Right renal pelvis (tissue), 4 donors: ENCODE measurements at regions not wholly inside any gene's neighbourhood (a gene's known extent, or its start where the extent isn't known, plus 50 kb on each side); places are given as distances from the start of the nearest gene placed in this dataset.

Experiments used
- DNase-seq, 4 donors: peaks; one replicate each; pipeline ENCODE4 v3.0.0-alpha.2; 2013; ENCODE audit warnings: low read depth in 4 of 4, low spot score in 3 of 4, missing footprints in 1 of 4

- DNase-seq, result no peak
Observed at GRCh38 chr12:66045506-66045905, 85.0 kb downstream of the LLPH start.

GRCh38 chr12:66044731-66045130, 85.8 kb downstream of the LLPH start:
- no peak for DNase-seq

GRCh38 chr12:66043035-66043434, 87.5 kb downstream of the LLPH start:
- no peak for DNase-seq

GRCh38 chr12:66041651-66042363, 88.7 kb downstream of the LLPH start:
- DNase-seq, result no peak

GRCh38 chr12:66036317-66036716, 94.2 kb downstream of the LLPH start:
- DNase-seq, result no peak

- DNase-seq, result no peak
Observed at GRCh38 chr12:66035288-66035966, 95.1 kb downstream of the LLPH start.

- DNase-seq, result no peak
Observed at GRCh38 chr12:66033151-66033550, 97.4 kb downstream of the LLPH start.

GRCh38 chr12:66032739-66033138, 97.8 kb downstream of the LLPH start:
- DNase-seq, result no peak

GRCh38 chr12:66030217-66030781, 100.3 kb downstream of the LLPH start:
- no peak for DNase-seq

GRCh38 chr12:66028390-66028789, 102.2 kb downstream of the LLPH start:
- no peak for DNase-seq

- DNase-seq, result no peak
Observed at GRCh38 chr12:66025477-66025876, 105.1 kb downstream of the LLPH start.

- no peak for DNase-seq
Observed at GRCh38 chr12:66024949-66025348, 105.6 kb downstream of the LLPH start.

- DNase-seq, result no peak
Observed at GRCh38 chr12:66020481-66020880, 110.1 kb downstream of the LLPH start.

GRCh38 chr12:66017736-66018135, 112.8 kb downstream of the LLPH start:
- DNase-seq, result no peak
